Amygdala (tissue), 56 donors: ENCODE measurements at regions not wholly inside any gene's neighbourhood (a gene's known extent, or its start where the extent isn't known, plus 50 kb on each side); places are given as distances from the start of the nearest gene placed in this dataset.

Source experiments
- DNase-seq, 56 donors: peaks; one replicate each; lab custom pipeline; 2025; lab: John Stamatoyannopoulos, UW

DNA sequence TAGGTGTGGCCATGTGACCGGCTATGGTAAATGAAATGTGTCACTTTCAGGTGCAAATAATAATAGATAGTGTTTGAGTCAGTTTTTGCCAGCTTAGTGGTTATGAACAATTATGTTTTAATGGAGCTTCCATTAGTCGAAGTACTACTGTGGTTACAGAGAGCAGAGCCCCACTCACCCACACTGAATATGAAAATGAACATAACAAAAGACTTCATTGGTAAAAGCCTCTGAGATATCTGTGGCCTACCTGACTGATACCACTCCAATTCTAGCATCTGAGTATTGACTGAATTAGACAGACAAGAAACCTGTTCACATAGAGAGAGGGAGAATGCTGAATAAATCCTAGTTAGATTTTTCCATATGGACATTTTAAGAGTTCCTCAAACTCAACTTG is 405.6 kb downstream of the BRINP1 start:
- no peak for DNase-seq

DNA sequence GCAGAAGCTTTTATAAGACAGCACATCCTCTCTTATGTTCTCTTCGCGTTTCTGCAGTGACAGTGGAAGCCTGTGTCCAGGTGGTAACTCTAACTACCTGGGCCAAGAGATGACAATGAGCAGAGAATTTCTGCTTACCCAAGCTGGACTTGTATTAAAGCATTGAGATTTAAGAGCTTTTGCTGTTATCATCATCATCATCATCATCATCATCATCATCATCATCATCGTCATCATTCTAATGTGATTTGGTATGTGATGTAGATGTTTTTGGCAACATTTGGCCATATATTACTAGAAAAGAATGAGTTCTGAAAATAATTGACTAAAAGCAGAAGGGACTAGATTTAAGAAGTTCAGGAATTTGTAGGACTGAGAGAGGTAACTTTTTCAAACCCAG is 401.3 kb downstream of the BRINP1 start:
- no peak for DNase-seq

DNA sequence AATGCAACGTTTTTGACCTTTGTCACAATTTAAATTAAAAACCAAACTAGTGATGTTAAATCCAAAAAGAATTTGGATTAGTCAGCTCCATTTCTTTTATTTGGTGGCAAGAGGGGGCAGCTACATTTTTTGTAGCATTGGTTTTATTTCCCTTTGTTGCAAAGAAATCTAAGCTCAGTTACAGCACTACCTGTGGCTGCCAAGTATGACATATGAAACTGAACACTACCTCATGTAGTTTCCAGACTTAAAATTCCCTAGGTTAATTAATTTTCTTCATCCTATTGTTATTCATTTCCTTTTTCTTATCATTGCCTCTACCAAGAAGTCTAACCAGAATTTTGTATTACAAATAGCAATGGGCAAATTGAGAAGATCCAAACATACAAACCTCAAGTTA is 393.5 kb downstream of the BRINP1 start:
- DNase-seq = no peak

DNA sequence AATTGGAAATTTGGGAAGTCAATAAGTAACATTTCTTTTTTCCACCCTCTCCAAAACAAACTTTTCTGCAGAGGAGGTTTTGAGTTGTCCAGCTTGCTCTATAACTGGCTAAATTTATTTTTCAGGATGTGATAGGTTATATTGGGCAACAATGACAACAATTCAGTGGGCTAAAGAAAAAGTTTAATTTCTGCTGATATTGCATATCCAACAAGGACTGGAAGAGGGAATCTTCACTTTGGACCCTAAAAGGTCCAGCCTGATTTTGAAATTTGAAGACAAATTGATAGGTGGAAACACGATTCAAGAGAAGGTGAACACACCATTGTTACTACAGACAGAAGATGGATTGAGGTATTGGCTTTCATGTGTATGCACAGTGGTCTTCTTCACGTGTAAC is 393.1 kb downstream of the BRINP1 start:
- no peak for DNase-seq

DNA sequence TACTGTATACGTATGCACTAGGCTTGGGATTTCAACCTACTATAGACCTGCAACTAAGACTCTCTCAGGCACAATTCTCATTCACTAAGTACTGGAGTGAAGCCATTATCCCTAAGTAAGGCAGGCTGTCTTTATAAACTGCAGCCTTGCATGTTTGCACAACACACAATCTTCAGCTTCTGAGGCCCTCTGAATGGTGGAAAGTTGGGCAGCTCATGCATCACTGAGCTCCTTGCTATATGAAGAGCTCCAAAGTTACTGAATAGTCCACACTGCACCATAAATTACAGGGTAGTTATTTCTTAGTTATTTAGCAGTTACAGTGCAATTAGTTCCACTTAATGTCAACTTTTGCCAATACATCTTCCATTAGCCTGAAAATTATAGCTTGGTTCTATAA is 384.6 kb downstream of the BRINP1 start:
- DNase-seq = no peak

DNA sequence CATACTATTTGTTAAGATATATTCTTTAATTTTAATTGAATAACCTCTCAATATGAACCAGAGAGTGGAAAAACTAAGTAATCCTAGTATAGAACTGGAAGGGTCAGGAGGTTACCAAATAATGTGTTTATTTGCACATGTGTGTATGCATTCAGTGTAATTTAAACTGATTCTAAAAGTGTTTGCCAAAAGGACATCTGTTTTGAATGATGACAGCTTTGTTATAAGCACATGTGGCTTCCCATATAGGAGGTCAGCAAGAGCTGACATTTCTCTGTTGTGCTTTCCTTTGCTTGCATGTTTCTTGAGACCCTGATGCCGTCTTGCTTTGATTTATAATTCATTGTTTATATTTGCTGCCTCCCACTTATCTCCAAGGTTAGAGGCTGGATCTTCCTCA is 383.4 kb downstream of the BRINP1 start:
- DNase-seq = no peak

DNA sequence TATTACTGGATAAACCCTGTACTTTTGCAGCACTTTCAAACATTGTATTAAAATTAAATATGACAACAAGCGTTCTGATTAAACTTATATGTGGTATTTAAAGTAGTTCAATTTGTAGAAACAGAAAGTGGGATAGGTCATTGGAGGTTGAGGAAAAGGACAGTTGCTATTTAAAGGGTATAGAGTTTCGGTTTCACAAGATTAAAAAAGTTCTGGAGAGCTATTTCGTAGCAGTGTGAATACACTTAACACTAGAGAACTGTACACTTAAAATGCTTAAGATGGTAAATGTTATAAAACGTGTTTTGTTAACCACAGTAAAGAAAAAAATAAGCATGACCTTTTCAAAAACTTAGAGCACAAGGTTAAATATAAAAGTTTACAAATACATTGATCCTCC is 382.1 kb downstream of the BRINP1 start:
- DNase-seq = no peak

DNA sequence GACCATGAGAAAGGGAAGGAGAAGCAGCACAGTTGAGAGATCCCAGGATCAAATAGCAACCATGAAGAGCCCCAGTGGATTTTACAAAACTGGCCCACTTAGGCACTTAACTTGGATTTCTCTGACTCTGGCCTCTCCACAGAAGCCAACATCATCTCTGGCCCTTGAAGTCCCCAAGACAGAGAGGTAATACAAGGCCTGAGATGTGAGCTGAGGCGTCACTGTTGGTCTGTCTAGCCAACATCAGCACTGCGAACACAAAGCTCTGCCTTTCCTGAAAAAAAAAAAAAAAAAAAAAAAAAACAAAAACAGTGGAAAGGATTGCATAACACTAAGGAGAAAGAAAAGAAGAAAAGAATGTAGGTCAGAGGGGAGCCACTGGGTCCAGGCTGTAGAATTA is 378.3 kb downstream of the BRINP1 start:
- no peak for DNase-seq

DNA sequence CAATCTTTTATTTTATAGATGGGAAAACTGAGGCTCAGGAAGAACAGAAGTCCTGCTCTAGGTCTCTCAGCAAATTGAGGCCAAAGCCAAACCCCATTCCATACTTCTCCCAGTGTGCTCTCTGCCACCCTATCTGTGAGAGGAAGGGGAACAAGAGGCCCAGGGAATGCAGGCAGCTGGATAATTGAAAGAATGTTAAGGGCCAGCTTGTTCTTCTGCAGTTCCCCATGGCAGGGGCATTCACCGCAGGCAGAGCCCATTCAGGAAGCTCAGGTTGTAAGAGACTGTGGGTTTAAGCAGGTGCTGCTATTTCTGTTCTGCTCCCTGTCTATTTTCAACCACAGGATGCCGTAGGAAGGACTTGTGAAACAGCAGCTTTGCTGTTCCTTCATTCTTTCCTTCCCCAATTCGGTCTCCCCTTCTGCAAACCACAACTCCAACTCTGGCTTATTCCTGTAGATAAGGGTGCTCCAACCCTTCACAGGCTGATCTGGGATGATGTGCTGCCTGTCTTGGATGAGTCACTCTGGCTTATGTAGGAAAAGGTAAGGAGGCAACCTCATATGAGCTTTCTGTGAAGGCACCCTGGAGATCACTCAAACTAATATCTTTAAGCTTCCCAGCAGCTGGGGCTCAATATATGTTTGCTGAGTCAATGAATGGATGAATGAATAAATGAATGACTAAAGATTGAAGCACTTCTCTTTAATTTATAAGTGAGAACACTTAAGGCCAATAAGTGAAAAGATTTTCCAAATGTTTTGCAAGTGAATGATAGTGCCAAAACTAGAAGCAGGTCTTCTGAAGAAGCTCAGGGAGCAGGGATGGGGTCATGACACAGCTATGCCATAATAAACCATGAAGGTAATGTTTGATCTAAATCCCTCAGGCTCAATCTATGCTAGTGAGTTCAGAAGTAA is 377.6 kb downstream of the BRINP1 start:
- no peak for DNase-seq

DNA sequence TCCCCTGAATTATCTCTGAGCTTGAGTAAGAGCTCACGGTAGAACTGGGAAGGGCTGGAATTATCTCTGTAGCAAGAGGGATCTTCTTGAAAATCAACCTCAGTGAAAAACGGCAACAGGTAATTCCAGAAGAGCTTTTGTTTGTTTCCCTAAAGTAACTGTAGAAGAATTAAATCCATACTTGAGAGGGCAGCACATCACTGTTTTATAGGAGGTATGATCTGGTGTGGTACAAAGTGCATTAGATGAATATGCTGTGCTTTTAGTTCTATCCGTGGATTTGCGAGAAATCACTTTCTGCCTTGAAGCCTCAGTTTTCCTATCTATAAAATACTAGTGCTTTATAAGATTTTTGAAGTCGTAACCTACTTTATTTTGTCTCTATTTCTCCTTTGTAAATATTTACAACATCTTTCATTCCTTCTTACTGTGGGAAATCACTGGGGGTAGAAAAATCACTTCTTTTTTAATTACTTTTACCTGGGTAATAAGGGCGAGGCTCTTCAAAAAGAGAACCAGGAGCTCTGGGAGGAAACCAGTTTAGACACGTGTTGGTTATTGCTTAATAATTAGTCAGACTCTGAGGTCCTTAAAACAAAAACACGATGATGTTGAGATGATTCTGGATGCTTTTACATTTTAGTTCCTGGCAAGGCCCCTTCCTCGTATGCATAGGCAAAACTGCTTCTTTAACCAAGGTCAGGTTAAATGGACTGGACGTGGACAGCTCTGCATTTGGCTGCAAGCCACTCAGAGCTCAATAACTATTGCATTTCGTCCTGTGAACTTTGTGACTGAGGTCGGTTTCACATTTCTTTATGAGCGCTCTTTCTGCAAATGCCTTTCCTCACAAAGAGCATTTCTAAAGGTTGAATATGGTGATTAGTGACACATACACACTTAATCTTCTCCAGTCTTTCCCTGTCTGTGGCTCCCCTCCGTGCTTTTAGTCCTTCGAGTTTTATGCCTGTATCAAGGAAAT is 376.1 kb downstream of the BRINP1 start:
- no peak for DNase-seq

DNA sequence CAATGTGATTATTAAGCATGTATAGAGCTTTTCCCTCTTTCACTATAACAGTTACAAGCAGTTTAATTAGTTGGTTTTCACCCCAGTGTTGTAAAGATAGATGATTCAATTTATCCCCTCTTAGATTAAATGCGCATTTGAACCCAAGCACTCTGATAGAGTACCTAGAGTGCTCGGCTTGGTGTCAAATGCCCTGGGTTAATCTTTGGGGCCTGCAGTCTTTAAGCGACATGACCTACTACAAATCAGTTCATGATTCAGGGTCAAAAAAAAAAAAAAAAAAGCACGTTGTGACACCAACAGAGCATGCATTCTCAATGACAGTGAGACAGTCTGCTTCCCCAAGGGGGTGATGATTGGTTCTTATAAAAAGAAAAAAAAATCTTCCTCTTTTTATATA is 375.3 kb downstream of the BRINP1 start:
- no peak for DNase-seq

DNA sequence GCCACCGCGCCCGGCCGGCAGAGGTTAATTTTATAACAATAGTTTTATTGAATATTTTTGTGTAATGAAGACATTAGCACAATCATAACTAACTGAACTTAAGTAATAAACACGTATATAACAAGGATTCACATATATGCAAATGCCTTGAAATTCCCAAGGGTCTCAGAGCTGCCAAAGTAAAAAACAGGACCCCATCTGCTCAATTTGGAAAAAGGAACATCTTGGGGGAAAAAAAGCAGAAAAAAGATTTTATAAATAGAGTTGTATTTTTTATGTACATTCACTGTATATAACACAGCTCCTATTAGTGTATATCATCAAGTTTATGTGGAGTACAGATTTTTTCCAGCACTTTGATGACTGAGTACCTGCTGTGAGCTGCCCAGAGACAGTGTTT is 366.7 kb downstream of the BRINP1 start:
- no peak for DNase-seq

DNA sequence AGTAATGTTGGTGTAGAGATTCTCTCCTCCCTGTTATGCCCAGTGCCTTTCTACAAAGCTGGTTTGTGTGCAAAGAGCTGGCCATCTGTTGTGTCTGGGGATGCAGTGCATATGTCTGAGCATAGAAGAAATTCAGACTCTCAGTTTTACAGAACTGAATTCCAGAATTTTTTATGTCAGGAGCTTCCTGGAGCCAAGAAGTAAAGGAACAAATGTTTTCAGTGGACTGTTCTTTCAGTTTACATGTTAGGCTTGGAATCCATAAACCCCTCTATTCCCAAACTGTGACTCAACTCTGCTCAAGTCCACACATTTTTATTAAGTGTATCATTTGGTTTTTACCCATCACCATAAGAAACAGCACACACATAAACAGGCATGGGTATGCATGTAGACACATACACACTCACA is 366.0 kb downstream of the BRINP1 start:
- peak in 6 of 56 donors; percentile 1 to 16 (median 6) for DNase-seq

DNA sequence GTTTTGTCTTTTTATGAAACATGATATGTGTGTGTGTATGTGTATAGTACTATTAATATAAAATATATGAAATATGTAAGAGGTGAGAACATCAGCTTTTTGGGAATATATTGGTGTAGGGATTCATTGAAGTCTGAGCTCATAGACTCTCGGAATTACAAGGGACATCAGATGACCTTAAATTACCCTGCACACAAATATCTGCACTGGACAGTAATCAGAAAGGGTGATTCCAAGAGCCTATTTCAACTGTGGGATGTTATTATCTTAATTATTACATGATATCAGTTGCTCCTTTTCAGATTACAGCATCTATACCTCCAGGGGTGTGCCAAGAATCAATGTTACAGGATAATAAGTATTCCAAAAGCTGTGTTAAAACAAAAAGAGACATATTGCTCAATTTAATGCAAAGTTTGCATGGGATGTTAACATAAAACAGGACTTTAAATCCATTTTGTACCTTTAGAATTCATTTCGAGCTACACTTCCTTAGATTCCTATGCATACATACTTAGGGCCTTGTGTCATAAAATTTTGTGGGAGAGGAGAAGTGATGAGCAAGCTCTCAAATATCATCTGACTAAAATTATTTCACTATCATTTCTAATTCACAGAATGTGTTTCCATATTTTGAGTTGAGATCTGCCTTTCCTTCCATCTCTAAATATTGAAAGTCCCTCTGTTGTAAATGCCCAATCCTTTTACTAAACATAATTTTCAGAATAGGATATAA is 365.2 kb downstream of the BRINP1 start:
- DNase-seq = no peak

DNA sequence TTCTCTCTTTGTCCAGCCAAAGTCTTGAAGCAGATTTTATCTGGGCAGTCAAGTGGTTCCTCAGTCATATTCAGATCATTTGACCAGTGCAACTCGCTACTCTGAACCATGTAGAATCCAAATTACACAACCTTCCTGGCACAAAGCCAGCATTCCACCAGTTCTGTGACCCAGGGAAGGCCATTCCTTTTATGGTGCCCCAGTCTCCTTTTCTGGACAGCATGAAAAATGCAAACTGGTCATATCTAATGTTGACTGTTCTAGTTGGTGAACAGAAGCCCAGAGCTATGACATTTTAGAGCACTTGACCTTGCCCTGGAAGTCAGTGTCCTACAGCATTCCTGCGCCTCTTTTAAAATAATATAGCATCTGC is 364.6 kb downstream of the BRINP1 start:
- DNase-seq = no peak

DNA sequence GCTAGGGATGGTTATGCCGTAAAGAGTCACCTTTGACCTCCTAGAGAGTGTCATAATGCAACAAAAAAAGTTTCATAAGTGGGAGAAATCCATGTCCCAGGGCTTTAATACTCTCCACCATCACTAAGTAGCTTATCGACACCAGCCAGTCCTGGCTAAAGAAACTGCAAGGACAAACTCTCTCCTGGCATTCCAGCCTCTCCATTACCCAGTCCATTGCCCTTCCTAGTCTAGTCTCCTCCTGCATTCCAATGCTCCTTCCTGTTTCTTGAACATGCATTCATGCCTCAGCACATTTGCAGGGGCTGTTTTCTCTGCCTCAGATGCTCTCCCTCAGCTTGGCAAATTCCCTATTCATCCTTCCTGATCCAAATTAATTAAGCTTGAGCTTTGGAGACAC is 364.1 kb downstream of the BRINP1 start:
- DNase-seq = no peak

DNA sequence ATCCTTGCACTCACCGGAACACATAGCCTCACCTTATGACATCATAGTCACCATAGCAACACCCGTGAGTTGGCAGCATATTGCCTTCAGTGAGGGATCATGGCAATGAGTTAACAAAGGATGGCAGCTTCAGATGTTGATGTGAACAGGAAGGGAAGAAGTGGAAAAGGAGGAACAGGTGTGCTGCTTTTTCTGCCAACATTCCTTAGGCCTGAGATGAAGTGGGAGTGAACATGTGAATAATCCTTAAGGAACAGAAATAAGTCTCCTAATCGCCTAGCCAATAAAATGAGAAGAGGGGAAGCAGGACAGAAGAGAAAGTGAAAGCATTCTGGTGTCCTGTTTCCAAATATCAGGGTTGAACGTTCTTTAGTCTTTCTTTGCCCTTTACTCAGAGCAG is 360.0 kb downstream of the BRINP1 start:
- peak in 1 of 56 donors; percentile 18 for DNase-seq

DNA sequence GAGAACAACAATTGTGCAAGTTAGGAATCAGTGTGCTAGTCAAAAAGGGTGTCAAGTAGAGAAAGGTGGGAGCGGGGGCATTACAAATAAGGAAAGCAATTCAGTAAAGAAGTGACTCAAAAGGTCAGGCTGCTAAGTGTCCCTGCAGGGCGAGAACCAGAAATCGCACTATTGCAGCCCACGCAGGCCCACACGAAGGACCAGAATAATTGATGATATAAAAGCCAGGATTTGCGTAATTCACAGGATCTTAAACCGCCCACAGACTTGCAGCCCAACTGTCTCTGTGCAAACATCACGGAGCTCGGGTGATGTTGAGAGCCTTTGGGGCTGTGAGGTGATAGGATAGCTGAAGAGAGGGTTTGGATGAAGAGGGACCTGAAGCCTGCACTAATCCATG is 349.0 kb downstream of the BRINP1 start:
- DNase-seq = peak in 16 of 56 donors; percentile 2 to 44 (median 16)

DNA sequence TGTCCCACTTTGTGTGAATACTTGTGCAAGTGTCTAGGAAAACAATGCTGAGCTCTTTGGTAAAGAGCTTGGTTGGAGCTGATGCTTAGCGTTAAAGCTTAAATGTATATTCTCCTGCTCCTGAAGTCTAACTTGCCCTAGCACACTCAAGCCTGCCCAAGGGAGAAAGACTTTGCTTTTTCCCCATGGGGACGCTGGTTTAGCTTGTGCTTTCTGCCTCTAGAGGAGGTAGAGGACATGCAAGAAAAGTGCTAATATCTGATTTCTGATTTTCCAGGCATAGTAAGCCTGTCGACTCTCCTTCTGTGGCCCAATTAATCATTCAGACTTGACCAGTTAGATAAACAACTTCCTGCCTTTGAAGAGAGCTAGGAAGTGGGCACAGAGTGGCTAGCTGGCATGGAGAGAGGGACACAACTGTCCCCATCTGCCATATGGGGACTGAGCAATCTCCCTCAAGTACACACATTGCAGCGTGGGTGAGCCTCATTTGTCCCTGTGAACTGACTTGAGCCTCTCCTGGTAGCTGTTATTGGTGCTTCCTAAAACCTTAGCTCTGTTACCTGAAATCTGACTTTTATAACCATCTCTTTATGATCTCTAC is 348.4 kb downstream of the BRINP1 start:
- peak in 3 of 56 donors; percentile 22 to 44 (median 24) for DNase-seq

DNA sequence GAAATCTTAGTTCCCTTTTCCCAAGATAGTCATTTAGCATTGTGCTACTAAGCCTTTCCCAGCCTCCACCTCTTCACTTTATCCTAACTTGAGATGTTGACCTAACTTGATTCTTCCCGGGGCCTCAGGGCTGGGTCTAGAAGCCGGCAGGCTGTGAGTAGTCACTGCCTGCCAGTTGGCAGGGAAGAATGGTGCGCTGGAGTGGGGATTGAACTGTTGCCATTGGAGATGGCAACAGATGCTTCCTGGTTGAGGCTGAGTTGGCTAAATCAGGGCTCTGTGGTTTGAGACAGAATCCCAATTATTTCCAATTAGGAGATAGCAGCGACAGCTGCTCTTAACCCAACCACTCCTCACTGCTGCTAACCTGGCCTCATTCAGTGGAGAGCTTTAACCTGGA is 343.1 kb downstream of the BRINP1 start:
- DNase-seq = peak in 46 of 56 donors; percentile 5 to 75 (median 39)
